Stimulated activated CD4-positive, alpha-beta T cell treated with anti-CD3 and anti-CD28 coated beads, Interleukin-2, amount 100 ng/mL, for 24 hours (primary cell): ENCODE measurements at regions not wholly inside any gene's neighbourhood (a gene's known extent, or its start where the extent isn't known, plus 50 kb on each side); places are given as distances from the start of the nearest gene placed in this dataset.

Experiments used
- DNase-seq, 2 donors: peaks; one replicate each; pipeline ENCODE4 v3.0.0-alpha.2; 2020

DNA sequence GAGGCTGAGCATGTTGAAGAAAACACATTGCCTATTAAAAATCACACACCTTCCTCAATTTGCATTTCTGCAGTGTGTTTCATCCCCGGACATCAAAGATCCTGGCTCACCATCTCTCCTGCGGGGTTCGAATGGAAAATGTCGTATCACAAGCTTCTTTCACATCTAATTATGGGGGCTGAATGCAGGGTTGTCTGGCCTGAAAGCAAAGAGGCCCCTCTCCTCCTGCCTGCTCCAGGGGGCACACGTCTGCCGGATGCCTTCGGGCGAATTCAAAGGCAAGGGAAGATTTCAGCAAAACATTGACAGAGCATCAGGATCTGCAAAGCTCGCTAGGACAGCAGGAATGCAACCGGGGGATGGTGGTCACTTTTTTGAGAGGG lies 1447.7 kb downstream of the TBC1D22A start:
- DNase-seq, result no peak

DNA sequence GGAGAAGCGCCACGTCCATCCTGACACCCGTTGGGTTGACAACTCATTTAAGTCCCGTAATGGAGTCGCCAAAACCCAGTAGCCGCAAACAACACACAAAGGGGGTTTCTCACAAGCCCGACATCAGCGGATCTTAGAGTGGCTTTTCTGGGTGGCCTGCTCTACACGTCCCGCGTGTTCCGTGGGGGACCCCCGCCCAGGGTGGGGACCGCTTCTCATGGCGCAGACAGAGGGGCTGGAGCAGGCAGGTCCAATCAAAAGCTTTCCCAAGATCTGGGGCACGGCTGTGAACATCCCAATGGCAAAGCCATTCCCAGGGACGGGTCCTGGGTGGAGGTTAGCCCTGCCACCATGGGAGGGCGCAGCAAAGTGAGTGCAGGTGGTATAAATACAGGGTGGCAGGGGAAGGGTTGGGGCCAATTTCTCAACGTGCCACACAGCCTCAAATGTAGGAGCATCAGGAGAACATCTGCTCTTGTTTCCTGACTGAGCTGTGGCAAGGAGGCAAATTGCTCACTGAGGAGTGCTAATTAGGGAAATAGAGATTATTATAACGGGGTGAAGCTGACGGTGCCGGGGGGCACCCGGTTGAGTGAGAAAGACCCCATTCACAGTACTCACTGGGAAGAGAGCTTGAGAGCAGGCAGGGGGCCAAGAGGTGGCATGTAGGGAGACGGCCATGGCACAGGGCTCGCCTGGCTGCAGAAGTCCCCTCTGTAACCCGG lies 1447.2 kb downstream of the TBC1D22A start:
- DNase-seq, result no peak

DNA sequence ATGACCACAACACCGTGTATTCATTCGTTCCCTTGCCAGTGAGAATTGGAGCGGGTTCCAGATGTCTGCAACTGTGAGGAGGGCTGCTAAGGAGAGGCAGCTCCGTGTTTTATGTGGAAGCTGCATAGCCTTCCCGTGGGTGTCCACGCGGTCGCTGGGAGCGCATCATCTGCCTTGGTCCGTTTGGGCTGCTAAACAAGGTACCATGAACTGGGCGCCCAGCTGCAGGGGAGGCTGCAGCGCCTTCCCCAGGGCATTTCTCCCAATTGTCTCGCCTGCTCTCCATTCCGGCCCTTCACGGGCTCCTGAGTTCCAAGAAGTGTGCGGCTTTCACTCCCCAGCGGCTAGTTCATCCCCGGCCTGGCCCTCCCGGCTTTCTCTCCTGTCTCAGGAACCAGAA lies 1446.4 kb downstream of the TBC1D22A start:
- no peak for DNase-seq

- no peak for DNase-seq
Observed at GRCh38 chr22:48207919-48208535, 1445.6 kb downstream of the TBC1D22A start.

DNA sequence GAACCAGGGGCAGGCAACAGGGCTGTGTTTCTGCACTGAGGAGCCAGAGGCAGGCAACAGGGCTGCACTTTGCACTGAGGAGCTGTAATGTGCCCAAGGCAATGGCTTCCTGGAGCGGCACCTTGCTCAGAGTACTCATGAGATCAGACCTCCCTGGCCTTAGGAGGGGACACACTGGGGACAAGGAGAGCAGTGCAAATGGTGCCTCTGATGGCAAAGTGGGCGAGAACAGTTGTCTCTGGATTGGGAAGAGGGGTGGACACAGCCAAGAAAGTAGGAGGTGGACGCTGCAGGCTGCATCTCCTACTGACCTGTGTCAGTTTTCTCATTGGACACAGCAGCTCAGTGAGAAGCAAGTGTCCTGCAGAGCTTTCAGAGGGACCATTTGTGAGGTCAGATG lies 1443.3 kb downstream of the TBC1D22A start:
- no peak for DNase-seq

- DNase-seq, result no peak
Observed at GRCh38 chr22:48205161-48205560, 1442.7 kb downstream of the TBC1D22A start.

GRCh38 chr22:48204296-48204695 lies 1441.8 kb downstream of the TBC1D22A start:
- DNase-seq, result no peak

- no peak for DNase-seq
Observed at GRCh38 chr22:48199667-48200066, 1437.2 kb downstream of the TBC1D22A start.

DNA sequence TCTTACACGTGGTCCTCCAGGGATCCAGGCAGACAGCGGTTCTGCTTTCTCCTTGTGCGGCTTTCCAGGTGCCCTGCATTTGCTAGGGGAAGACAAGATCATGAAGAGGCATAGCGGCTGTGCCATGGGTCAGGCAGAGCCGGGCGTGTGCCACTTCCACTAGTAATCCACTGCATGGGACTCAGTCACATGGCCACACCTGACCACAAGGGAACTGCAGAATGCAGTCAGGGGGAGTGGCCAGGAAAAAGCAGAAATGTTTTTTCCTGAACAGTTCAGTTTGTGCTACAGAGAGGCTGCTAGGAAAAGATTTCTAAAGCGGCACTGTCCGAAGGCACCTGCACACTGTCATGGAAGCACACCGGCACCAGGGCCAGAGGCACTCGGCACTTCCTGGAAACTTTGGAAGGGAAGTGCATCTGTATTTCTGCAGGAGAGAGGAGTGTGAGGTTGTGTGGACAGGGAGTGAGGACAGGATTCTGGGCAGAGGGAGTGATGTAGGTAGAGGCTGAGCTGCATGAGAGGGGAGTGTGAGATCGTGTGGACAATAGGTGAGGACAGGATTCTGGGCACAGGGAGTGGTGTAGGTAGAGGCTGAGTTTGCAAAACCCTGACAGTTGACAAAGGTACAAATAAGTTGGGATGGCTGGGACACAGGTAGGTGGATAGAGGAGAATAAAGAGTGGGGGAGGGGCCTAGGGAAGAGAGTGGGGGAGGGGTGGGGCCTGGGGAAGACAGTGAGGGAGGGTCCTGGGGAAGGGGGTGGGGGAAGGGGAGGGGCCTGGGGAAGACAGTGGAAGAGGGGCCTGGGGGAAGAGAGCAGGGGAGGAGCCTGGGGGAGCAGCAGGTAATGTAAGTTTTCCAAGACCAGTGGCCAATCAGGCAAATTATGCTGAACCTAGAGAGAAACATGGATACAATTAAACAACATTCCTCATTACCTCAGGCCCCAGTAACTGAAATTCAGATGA lies 1436.3 kb downstream of the TBC1D22A start:
- DNase-seq, result no peak

DNA sequence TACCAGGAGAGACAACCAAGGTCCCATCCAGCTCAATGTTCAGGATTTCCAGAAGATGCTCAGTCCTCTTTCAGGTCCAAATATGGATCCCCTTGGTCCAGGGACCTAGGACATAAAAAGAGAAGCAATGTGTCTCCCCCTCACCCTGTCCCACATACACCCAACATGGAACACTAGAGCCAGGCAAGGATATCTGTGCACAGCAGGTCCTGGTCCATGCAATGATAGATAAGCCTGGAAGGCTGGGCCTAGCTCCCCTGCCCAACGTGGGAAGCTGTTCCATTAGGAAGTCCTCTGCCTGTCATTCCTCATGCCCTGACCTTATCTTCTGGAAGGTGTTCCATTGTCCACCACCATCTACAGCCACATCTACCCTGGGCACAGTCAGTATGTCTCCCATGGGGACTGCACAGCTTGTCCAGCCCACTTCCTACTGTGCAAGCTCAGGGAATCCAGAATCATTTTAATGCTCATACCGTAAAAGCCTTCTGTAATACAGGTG lies 1434.8 kb downstream of the TBC1D22A start:
- no peak for DNase-seq

DNA sequence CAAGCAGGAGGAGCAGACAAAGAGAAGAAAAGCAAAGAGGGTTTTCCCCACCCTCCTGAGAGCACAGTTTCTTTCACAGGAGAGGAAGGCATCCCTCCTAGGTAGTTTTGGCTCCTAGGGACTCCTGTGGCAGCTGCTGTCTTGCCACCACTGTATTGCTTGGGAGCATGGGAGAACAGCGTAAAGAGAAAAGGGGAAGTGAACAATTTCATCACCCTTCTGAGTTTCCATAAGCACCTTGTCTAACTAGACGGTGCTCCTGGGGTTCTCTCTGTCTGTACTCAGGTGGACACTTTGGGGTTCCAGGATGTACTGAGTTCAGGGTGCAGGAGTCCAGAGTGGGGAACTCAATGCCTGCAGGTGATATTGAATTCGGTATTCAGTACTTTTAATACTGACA lies 1430.5 kb downstream of the TBC1D22A start:
- no peak for DNase-seq

GRCh38 chr22:48192071-48192470 lies 1429.6 kb downstream of the TBC1D22A start:
- no peak for DNase-seq

GRCh38 chr22:48188231-48188721 lies 1425.8 kb downstream of the TBC1D22A start:
- peak in 1 of 2 donors; percentile 4 for DNase-seq

DNA sequence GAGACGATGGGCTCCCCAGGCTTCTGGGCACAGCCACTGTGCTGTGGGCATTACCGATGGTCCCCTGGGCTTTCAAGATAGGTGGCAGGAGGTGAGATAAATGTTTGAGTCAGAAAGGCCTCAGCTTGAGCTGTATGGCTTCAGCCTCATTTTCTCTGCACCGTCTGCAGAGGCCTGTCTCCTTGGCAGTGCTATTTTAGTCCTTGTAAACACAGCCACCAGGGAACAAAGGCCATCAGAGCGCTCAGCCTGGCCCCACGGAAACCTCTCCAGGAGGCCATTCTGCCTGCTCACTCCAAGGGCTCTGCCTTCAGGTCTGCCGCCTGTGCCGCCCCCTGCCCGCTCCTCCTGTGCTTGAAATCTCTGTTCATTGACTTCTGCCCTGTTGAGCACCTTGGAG lies 1424.9 kb downstream of the TBC1D22A start:
- DNase-seq, result no peak

- no peak for DNase-seq
Observed at GRCh38 chr22:48186146-48186790, 1423.8 kb downstream of the TBC1D22A start.

- no peak for DNase-seq
Observed at GRCh38 chr22:48185071-48186055, 1422.9 kb downstream of the TBC1D22A start.

DNA sequence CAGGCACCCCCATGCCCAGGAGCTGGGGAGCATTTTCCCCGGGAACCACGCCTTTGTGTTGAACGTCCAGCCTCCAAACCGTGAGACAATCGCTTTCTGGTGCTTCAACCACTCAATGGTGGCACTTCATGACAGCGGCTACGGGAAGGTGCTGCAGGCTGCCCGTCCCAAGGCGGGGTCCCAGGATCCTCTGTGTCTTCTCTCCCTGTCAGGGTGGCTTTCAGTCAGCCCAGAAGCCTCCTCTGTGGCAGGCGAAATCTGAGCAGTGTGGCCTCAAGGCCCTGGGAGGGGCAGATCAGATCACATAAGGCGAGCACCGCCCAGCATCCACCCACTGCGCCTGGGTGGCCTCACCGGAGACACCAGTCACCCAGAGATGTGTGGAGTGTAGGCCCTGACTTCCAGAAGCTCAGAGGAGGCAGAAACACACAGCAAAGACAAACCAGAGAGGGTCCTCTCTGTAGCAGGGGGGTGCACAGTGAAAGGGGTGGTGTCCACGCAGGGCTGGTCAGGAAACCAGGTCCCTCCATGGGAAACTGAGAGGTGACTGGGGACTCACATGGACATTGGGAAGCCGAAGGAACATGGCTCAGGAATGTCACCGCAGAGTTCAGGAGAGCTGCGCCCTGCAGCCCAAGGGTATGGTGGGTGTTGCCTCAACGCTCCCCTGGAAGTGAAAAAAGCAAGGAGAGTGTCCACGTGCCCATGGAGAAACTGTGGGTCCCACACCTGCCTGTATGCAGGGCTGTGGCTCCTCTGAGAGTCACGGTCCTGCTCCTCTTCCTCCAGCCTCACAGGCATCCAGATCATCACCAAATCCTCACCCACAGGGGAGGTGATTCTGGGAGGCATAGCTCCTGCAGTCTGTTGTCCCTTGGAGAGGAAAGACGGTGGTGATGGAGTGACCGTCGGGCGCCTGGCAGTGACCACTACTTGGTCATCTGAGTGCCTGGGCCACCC lies 1420.7 kb downstream of the TBC1D22A start:
- no peak for DNase-seq

DNA sequence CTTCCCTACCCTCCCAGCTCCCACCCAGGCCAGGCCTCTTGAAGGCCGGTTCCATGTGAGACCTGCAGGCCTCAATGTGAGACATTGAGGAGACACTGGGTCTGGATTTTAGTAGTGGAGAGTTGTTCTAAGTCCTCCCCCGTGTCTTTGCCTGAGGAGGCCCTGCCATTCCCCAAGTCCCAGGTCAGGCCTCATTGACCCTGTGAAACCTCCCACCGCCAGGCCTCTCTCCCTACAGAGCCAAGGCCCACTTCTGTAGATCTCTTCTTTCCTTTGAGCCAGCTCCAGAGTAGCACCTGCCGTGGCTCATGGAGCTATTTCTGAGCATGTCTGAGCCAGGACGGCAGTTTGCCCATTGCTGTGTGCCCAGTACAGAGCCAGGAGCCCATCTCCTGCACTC lies 1419.6 kb downstream of the TBC1D22A start:
- DNase-seq, result no peak

GRCh38 chr22:48181263-48181955 lies 1419.0 kb downstream of the TBC1D22A start:
- no peak for DNase-seq

- no peak for DNase-seq
Observed at GRCh38 chr22:48180631-48181030, 1418.2 kb downstream of the TBC1D22A start.
